ENCODE measurements at regions not wholly inside any gene's neighbourhood (a gene's known extent, or its start where the extent isn't known, plus 50 kb on each side); places are given as distances from the start of the nearest gene placed in this dataset.

DNA sequence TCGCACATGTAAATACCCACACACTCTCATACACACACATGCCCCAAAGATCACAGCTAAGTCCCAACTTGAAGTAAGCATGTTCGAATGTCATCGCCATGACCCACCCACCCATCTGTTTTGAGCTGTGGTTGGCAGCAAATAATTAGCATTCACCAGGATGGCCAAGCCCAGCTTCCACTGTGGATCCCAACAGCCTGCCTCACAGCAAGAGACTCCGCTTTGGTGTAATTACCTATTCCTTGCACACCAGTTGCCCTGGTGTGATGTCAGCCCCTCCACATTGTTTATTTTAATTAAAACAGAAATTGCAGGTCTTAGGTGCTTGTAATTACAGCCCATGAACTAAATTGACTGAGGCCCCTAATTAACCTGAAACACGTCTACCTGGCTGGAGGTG is 81.1 kb downstream of the MAFB start:
- DNase-seq (ENCODE audit: low read depth, low spot score), result no peak
- ChIA-PET POLR2A (no interaction called here), CTCF (no interaction called here)
- TF ChIP-seq, protein P1, sequence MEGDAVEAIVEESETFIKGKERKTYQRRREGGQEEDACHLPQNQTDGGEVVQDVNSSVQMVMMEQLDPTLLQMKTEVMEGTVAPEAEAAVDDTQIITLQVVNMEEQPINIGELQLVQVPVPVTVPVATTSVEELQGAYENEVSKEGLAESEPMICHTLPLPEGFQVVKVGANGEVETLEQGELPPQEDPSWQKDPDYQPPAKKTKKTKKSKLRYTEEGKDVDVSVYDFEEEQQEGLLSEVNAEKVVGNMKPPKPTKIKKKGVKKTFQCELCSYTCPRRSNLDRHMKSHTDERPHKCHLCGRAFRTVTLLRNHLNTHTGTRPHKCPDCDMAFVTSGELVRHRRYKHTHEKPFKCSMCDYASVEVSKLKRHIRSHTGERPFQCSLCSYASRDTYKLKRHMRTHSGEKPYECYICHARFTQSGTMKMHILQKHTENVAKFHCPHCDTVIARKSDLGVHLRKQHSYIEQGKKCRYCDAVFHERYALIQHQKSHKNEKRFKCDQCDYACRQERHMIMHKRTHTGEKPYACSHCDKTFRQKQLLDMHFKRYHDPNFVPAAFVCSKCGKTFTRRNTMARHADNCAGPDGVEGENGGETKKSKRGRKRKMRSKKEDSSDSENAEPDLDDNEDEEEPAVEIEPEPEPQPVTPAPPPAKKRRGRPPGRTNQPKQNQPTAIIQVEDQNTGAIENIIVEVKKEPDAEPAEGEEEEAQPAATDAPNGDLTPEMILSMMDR (IDR thresholded peaks at IDR 0.05; ENCODE audit: insufficient read depth, low read length, missing control alignments), result no peak
- H3K4me3 ChIP-seq (ENCODE audit: low read depth, low read length), result no peak overlapping the region

DNA sequence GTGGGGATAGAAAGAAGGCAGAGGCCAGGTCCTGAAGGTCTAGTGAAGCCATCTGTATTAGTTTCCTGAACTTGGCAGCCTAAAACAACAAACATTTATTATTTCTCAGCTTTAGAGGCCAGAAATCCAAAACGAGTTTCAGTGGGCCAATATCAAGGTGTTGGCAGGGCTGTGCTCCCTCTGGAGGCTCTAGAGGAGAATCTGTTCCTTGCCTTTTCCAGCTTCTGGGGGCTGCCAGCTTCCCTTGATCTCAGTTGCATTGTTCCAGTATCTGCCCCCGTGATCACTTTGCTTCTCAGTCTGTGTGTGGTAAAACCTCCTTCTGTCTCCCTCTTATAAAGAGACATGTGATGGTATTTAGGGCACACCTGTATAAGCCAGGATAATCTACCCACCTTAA is 82.4 kb downstream of the MAFB start:
- no peak for DNase-seq (ENCODE audit: low read depth, low spot score)
- ChIA-PET POLR2A (no interaction called here), CTCF (no interaction called here)
- TF ChIP-seq, protein P1 (IDR thresholded peaks at IDR 0.05; ENCODE audit: insufficient read depth, low read length, missing control alignments), result no peak
- H3K4me3 ChIP-seq (ENCODE audit: low read depth, low read length), result no peak overlapping the region

DNA sequence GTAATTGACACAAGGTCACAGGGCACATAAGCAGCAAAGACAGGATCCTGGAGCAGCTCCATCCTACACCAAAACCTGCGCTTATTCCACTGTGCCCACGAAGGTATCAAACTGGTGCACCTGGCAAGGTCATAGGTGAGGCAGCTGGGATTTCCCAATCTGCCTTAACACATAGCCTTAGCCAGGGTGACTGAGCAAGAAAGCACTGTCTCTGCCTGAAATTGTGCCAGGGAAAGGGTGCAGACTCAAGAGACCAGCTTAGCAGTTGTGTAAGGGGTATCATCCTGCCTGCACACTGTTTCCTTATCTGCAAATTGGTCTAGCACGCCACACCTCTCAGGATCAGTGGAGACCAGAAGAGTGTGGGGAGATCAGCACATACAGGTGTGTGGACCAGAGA is 82.8 kb downstream of the MAFB start:
- H3K4me3 ChIP-seq (ENCODE audit: low read depth, low read length), result no peak overlapping the region
- POLR2A ChIA-PET, result no interaction called here
- CTCF ChIA-PET, result no interaction called here
- no peak for DNase-seq (ENCODE audit: low read depth, low spot score)
- TF ChIP-seq, protein P1 (IDR thresholded peaks at IDR 0.05; ENCODE audit: insufficient read depth, low read length, missing control alignments), result no peak

DNA sequence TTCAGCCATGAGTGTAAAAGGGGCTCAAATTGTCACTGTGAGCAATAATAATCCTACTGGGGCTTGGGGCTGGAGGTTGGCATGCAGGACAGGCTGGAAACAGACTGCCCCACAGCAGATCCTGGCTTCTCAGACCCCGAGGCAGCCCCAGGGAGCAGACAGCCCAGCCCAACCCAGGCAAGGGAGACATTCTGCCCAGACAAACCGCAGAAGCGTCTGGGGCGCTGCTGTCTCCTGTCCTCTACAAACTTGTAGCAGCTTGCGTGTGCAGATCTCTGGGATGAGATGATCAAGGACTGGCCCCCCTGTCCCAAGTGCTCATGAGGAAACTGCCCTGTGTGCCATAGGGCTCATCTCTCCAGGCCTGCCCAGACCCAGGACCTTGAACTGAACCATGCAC is 84.6 kb downstream of the MAFB start:
- CTCF ChIA-PET, result no interaction called here
- TF ChIP-seq, protein P1 (IDR thresholded peaks at IDR 0.05; ENCODE audit: insufficient read depth, low read length, missing control alignments), result no peak
- no peak overlapping the region for H3K4me3 ChIP-seq (ENCODE audit: low read depth, low read length)
- POLR2A ChIA-PET, result no interaction called here
- no peak for DNase-seq (ENCODE audit: low read depth, low spot score)

DNA sequence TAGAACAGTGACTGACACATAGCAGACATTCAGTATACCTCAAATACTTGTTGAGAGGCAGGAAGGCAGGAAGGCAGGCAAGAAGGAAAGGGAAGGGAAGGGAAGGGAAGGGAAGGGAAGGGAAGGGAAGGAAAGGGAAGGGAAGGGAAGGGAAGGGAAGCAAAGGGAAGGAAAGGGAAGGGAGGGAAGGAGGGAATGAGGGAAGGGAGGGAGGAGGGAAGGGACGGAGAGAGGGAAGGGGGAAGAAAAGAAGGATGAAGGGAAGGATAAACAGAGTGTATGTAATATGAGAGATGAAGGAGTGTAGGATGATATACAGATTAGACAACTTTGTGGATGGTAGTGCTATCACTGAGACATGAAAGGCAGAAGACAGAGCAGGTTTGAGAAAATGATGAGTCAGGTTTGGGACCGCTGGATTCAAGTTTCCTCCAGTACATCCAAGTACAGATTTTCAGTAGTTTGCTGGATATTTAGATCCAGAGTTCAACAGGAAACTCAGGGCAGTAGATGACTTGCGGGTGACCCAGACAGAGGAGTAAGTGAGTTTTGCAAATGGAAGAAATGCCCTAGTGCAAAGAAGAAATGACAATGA is 85.9 kb downstream of the MAFB start:
- TF ChIP-seq, protein P1 (IDR thresholded peaks at IDR 0.05; ENCODE audit: insufficient read depth, low read length, missing control alignments), result no peak
- POLR2A ChIA-PET, result no interaction called here
- DNase-seq (ENCODE audit: low read depth, low spot score), result no peak
- CTCF ChIA-PET, result no interaction called here
- no peak overlapping the region for H3K4me3 ChIP-seq (ENCODE audit: low read depth, low read length)

DNA sequence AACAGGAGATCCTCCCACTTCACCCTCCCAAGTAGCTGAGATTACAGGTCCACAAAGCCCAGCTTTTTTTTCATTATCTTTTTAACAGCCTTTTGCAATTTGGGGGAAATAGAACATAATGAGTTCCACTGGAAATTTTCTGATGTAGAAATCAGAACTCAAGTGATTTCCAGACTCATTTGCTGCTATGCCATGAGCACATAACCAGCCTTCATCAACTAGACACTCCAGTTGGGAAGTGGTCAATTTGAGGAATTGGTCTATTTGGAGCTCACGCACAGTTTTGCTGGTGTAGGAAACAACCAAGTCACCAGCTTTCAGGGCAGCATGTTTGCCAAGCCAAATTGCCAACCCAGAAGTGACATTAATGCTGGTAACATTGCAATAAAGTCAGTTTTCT is 86.7 kb downstream of the MAFB start:
- DNase-seq (ENCODE audit: low read depth, low spot score), result no peak
- CTCF ChIA-PET, result no interaction called here
- POLR2A ChIA-PET, result no interaction called here
- TF ChIP-seq, protein P1 (IDR thresholded peaks at IDR 0.05; ENCODE audit: insufficient read depth, low read length, missing control alignments), result no peak
- no peak overlapping the region for H3K4me3 ChIP-seq (ENCODE audit: low read depth, low read length)

All from AG04449 (cell line).